GM19043 (cell line): ENCODE measurements at regions not wholly inside any gene's neighbourhood (a gene's known extent, or its start where the extent isn't known, plus 50 kb on each side); places are given as distances from the start of the nearest gene placed in this dataset.
"Not testable (repeated sequence)": the region's sequence is repeated elsewhere in the genome, so short reads cannot be mapped to it uniquely, and the experiment has no call there.

Experiments used
- ATAC-seq: cut with Tn5 transposase; IDR thresholded peaks from one replicate; pipeline ENCODE4 v1.9.1; 2021; ENCODE audit warnings: low read depth; ENCODE audit not compliant: unreplicated experiment

GRCh38 chr9:88287972-88288371 is 100.3 kb upstream of the SPIN1 start:
- no peak for ATAC-seq

GRCh38 chr9:88280816-88281382 is 107.3 kb upstream of the SPIN1 start:
- ATAC-seq = no peak

GRCh38 chr9:88278036-88278435 is 110.2 kb upstream of the SPIN1 start:
- ATAC-seq = no peak

GRCh38 chr9:88274078-88274477 is 114.2 kb upstream of the SPIN1 start:
- ATAC-seq = no peak

GRCh38 chr9:88272986-88273385 is 115.3 kb upstream of the SPIN1 start:
- ATAC-seq = no peak

- ATAC-seq = no peak
Measured at GRCh38 chr9:88270413-88270812, 117.8 kb upstream of the SPIN1 start.

GRCh38 chr9:88268886-88269285 is 119.4 kb upstream of the SPIN1 start:
- ATAC-seq = no peak

GRCh38 chr9:88267283-88267682 is 121.0 kb upstream of the SPIN1 start:
- no peak for ATAC-seq

- no peak for ATAC-seq
Measured at GRCh38 chr9:88266416-88266815, 121.8 kb upstream of the SPIN1 start.

GRCh38 chr9:88259001-88259400 is 120.7 kb upstream of the SPATA31C2 start:
- no peak for ATAC-seq

GRCh38 chr9:88258601-88259000 is 120.3 kb upstream of the SPATA31C2 start:
- ATAC-seq = no peak

GRCh38 chr9:88258024-88258423 is 119.7 kb upstream of the SPATA31C2 start:
- no peak for ATAC-seq

- ATAC-seq = no peak
Measured at GRCh38 chr9:88256216-88256615, 117.9 kb upstream of the SPATA31C2 start.

GRCh38 chr9:88255806-88256205 is 117.5 kb upstream of the SPATA31C2 start:
- ATAC-seq = not testable (repeated sequence)

- ATAC-seq = no peak
Measured at GRCh38 chr9:88251903-88252302, 113.6 kb upstream of the SPATA31C2 start.

GRCh38 chr9:88243736-88244135 is 105.5 kb upstream of the SPATA31C2 start:
- ATAC-seq = no peak

GRCh38 chr9:88242879-88243278 is 104.6 kb upstream of the SPATA31C2 start:
- no peak for ATAC-seq

GRCh38 chr9:88237991-88238571 is 99.8 kb upstream of the SPATA31C2 start:
- no peak for ATAC-seq

- no peak for ATAC-seq
Measured at GRCh38 chr9:88237479-88237961, 99.2 kb upstream of the SPATA31C2 start.

GRCh38 chr9:88236511-88237478 is 98.5 kb upstream of the SPATA31C2 start:
- ATAC-seq = no peak

- no peak for ATAC-seq
Measured at GRCh38 chr9:88235615-88236014, 97.3 kb upstream of the SPATA31C2 start.
